Trophoblast cell (in vitro differentiated cells and primary cell): ENCODE measurements at regions not wholly inside any gene's neighbourhood (a gene's known extent, or its start where the extent isn't known, plus 50 kb on each side); places are given as distances from the start of the nearest gene placed in this dataset.

Experiments
- DNase-seq, 2 donors: peaks; one replicate each; pipeline ENCODE4 v3.0.0-alpha.2; 2016
- H2AFZ ChIP-seq: 2 replicates; pipeline ENCODE4 v1.6.1; 2013; ENCODE audit warnings: low read length, moderate library complexity, mild to moderate bottlenecking; ENCODE audit not compliant: insufficient read depth, poor library complexity
- H2AK5ac ChIP-seq: 2 replicates; pipeline ENCODE4 v1.6.1; 2013; ENCODE audit warnings: mild to moderate bottlenecking, low read length
- H2BK120ac ChIP-seq: 2 replicates; pipeline ENCODE4 v1.6.1; 2013; ENCODE audit warnings: low read length, mild to moderate bottlenecking, moderate library complexity; ENCODE audit not compliant: insufficient read depth, poor library complexity
- H2BK12ac ChIP-seq: 2 replicates; pipeline ENCODE4 v1.6.1; 2013; ENCODE audit warnings: mild to moderate bottlenecking, low read length, moderate library complexity
- H2BK5ac ChIP-seq: 2 replicates; pipeline ENCODE4 v1.6.1; 2013; ENCODE audit warnings: low read length, low read depth, moderate library complexity, mild to moderate bottlenecking; ENCODE audit not compliant: poor library complexity
- H3K14ac ChIP-seq: 2 replicates; pipeline ENCODE4 v1.6.1; 2013; ENCODE audit warnings: mild to moderate bottlenecking, low read length
- H3K18ac ChIP-seq: 2 replicates; pipeline ENCODE4 v1.6.1; 2013; ENCODE audit warnings: mild to moderate bottlenecking, low read length
- H3K23ac ChIP-seq: 2 replicates; pipeline ENCODE4 v1.6.1; 2013; ENCODE audit warnings: low read length
- H3K27ac ChIP-seq: 2 replicates; pipeline ENCODE4 v1.5.1; 2013; ENCODE audit warnings: low read depth, mild to moderate bottlenecking, inconsistent platforms, low read length, moderate library complexity
- H3K27me3 ChIP-seq: 2 replicates; pipeline ENCODE4 v1.6.1; 2013; ENCODE audit warnings: inconsistent platforms, mild to moderate bottlenecking, low read length, moderate library complexity; ENCODE audit not compliant: insufficient read depth
- H3K36me3 ChIP-seq, 2 experiments: 1 replicate in 1 of 2; 2 replicates in 1 of 2; pipeline ENCODE4 v1.6.1; 2013; ENCODE audit warnings: low read length in 2 of 2, mild to moderate bottlenecking in 2 of 2, moderate library complexity in 1 of 2; ENCODE audit not compliant: insufficient read depth in 2 of 2, control insufficient read depth in 1 of 2
- H3K4ac ChIP-seq: 2 replicates; pipeline ENCODE4 v1.6.1; 2013; ENCODE audit warnings: low read depth, mild to moderate bottlenecking, low read length, moderate library complexity
- H3K4me1 ChIP-seq, 2 experiments: 1 replicate in 1 of 2; 2 replicates in 1 of 2; pipeline ENCODE4 v1.6.1; 2013; ENCODE audit warnings: low read length in 2 of 2, mild to moderate bottlenecking in 2 of 2, moderate library complexity in 1 of 2; ENCODE audit not compliant: insufficient read depth in 2 of 2, control insufficient read depth in 1 of 2
- H3K4me2 ChIP-seq: 2 replicates; pipeline ENCODE4 v1.6.1; 2013; ENCODE audit warnings: inconsistent platforms, mild to moderate bottlenecking, low read length, moderate library complexity
- H3K4me3 ChIP-seq: 2 replicates; pipeline ENCODE4 v1.5.1; 2013; ENCODE audit warnings: mild to moderate bottlenecking, low read depth, low read length, inconsistent platforms
- H3K79me1 ChIP-seq: one replicate; pipeline ENCODE4 v1.6.1; 2013; ENCODE audit warnings: low read length
- H3K79me2 ChIP-seq: 2 replicates; pipeline ENCODE4 v1.6.1; 2013; ENCODE audit warnings: low read length, mild to moderate bottlenecking; ENCODE audit not compliant: control insufficient read depth, insufficient read depth, poor library complexity
- H3K9ac ChIP-seq: 2 replicates; pipeline ENCODE4 v1.6.1; 2013; ENCODE audit warnings: mild to moderate bottlenecking, low read length
- H3K9me3 ChIP-seq: 2 replicates; pipeline ENCODE4 v1.6.1; 2013; ENCODE audit warnings: low read depth, mild to moderate bottlenecking, control low read depth, inconsistent platforms, low read length; ENCODE audit not compliant: insufficient read depth
- H4K12ac ChIP-seq: 2 replicates; pipeline ENCODE4 v1.6.1; 2013; ENCODE audit warnings: low read depth, mild to moderate bottlenecking, low read length, moderate library complexity
- H4K8ac ChIP-seq: 2 replicates; pipeline ENCODE4 v1.6.1; 2013; ENCODE audit warnings: low read depth, mild to moderate bottlenecking, low read length, moderate library complexity
- H4K91ac ChIP-seq: one replicate; pipeline ENCODE4 v1.6.1; 2013; ENCODE audit warnings: low read depth, mild to moderate bottlenecking, low read length, moderate library complexity
- WGBS: extraction: QIAGEN DNeasy Blood & Tissue Kit; methylation state at CpG from one replicate; pipeline ENCODE4 v1.1.7; 2013; ENCODE audit warnings: missing lambda C conversion rate; ENCODE audit not compliant: insufficient read length, insufficient coverage; ENCODE audit errors: extremely low coverage; 5-methylcytosine and 5-hydroxymethylcytosine counted together

DNA sequence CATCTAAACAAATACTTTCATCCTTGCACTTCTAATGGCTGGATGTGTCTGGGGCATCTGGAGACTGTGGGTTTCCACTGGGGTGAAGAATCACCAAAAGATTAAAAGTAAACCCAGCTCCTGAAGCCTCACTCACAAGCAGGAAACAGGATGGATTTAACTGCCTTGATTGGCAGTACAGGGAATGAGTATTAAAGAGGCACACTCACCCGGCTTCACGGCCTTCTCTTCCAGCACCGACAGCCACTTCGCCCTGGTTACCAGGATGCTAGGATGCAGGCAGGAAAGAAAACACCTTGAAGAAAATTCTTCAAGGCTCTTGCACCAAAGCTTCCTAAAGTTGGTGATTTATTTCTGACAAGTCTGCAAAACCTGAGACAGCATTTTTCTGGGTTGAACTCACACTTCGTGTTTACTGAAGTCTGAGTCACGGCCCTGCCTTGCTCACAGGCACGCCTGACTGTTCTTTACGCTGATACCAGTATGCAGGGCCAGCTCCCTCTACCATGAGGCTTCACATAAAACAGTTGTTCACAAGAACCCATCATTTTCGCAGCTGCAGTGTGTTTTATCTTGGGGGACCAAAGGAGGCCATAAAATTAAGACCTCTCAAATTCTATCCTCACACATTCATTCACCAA lies 56.5 kb upstream of the ZNF354A start:
- Histone ChIP-seq H4K91ac (no peak overlapping the region), H3K79me1 (no peaks in the 10 kb centered on the region), H2BK120ac (no peak overlapping the region), H3K23ac (no peak overlapping the region), H4K12ac (no peak overlapping the region), H4K8ac (no peak overlapping the region), H3K9me3 (peaks cover 60% of the 10 kb centered on the region), H3K27me3 (no peaks in the 10 kb centered on the region), H2AFZ (no peak overlapping the region), H3K4me3 (no peak overlapping the region), H3K27ac (no peak overlapping the region), H2BK12ac (no peak overlapping the region), H3K4me2 (no peak overlapping the region), H2AK5ac (no peak overlapping the region), H3K36me3 (no peaks in the 10 kb centered on the region), H3K4ac (no peak overlapping the region), H3K79me2 (no peaks in the 10 kb centered on the region), H3K4me1 (no peaks in the 10 kb centered on the region), H2BK5ac (no peak overlapping the region), H3K14ac (no peak overlapping the region), H3K18ac (no peak overlapping the region), H3K9ac (no peak overlapping the region)
- WGBS, result no CpG with 5 or more reads among the region's 9 CpGs
- DNase-seq, result peak; percentile 92 to 96

DNA sequence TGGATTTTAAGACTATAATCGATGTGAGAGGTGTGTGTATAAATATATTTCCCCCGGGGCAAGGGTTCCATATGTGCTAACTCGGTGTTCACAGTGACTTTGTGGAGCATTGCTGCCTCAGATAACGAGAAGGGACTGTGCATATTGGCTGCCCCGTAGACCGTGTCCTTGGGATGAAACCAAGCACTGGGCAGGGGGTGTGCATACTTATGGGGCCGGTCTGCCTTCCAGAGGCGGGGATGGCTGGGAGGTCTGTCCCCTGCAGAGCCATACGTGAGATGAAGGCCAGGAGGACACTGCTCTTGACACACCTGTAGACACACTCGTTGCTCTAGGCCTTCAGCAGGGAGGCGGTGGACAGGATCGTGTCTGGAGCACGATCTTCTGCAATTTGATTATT lies 56.0 kb upstream of the ZNF354A start:
- H2BK120ac ChIP-seq, result no peak overlapping the region

DNA sequence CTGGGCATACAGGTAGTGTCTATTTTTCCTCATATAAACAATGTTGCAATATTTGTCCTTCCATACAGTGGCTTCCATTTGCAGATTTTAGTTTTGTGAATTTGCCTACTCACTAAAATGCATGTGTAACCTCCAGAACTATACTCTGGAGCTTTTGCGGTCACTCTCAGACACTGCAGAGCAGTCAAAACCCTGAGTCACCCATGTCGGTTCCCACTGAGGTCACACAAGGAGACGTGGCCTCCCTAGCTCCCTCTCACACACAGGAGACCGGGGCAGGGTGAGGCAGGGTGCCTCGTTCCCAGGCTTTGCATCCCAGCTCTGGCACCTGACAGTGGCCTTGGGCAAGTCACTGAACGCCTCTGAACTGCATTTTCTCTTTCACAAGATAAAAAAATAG lies 55.5 kb upstream of the ZNF354A start:
- Histone ChIP-seq H3K79me1 (no peaks in the 10 kb centered on the region), H3K27ac (no peak overlapping the region)

More for the DNA sequence above, 56.0 kb upstream of the ZNF354A start:
- Histone ChIP-seq H2AFZ (no peak overlapping the region), H3K4me2 (no peak overlapping the region), H3K9ac (no peak overlapping the region), H3K18ac (no peak overlapping the region), H3K79me2 (no peaks in the 10 kb centered on the region), H3K4ac (no peak overlapping the region), H2BK5ac (no peak overlapping the region), H3K23ac (no peak overlapping the region), H3K79me1 (no peaks in the 10 kb centered on the region), H3K4me3 (no peak overlapping the region), H4K12ac (no peak overlapping the region), H3K14ac (no peak overlapping the region), H4K91ac (no peak overlapping the region), H3K9me3 (peaks cover 61% of the 10 kb centered on the region), H3K27me3 (no peaks in the 10 kb centered on the region), H2AK5ac (no peak overlapping the region), H3K4me1 (no peaks in the 10 kb centered on the region), H3K27ac (no peak overlapping the region), H3K36me3 (no peaks in the 10 kb centered on the region), H2BK12ac (no peak overlapping the region), H4K8ac (no peak overlapping the region)
- DNase-seq, result no peak
- WGBS, result no CpG with 5 or more reads among the region's 13 CpGs

DNA sequence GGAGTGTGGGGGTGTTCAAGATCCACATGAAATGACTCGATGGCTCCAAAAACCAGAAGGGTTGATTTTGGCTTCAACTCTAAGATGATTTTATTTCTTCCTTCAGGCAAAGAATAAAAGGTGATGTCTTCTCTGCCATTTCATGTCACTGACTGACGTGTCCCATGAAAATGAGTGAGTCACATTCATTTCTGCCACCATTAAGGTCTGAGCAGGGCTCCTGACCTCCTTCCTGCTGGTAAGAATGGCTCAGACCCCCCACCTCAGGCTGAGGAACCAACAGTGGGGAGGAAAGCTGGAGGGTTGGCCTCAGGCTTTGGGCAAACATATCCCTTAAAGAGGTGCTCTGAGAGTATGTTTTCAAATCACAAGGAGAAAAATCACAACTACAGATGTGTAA lies 53.9 kb upstream of the ZNF354A start:
- Histone ChIP-seq H3K36me3 (no peaks in the 10 kb centered on the region), H3K4me1 (no peaks in the 10 kb centered on the region), H2AFZ (no peak overlapping the region), H3K9me3 (peaks cover 57% of the 10 kb centered on the region), H3K4ac (no peak overlapping the region), H4K8ac (no peak overlapping the region), H2AK5ac (no peak overlapping the region), H3K79me2 (no peaks in the 10 kb centered on the region), H4K91ac (no peak overlapping the region), H2BK5ac (no peak overlapping the region), H3K14ac (no peak overlapping the region), H2BK12ac (no peak overlapping the region), H3K79me1 (no peaks in the 10 kb centered on the region), H3K27me3 (no peaks in the 10 kb centered on the region), H3K18ac (no peak overlapping the region), H3K4me2 (no peak overlapping the region), H3K23ac (no peak overlapping the region), H3K9ac (no peak overlapping the region), H2BK120ac (no peak overlapping the region), H3K4me3 (no peak overlapping the region), H4K12ac (no peak overlapping the region), H3K27ac (no peak overlapping the region)
- DNase-seq, result no peak
- no CpG with 5 or more reads among the region's 2 CpGs for WGBS

More for the DNA sequence above, 55.5 kb upstream of the ZNF354A start:
- Histone ChIP-seq H3K18ac (no peak overlapping the region), H3K9ac (peak overlapping the region; percentile 60), H3K14ac (no peak overlapping the region), H4K8ac (no peak overlapping the region), H4K91ac (no peak overlapping the region), H2AK5ac (no peak overlapping the region), H4K12ac (no peak overlapping the region), H2AFZ (no peak overlapping the region), H3K4me1 (no peaks in the 10 kb centered on the region), H3K23ac (no peak overlapping the region), H2BK120ac (no peak overlapping the region), H3K4ac (no peak overlapping the region), H3K9me3 (peaks cover 62% of the 10 kb centered on the region), H3K4me3 (no peak overlapping the region), H3K36me3 (no peaks in the 10 kb centered on the region), H3K4me2 (no peak overlapping the region), H3K79me2 (no peaks in the 10 kb centered on the region), H3K27me3 (no peaks in the 10 kb centered on the region), H2BK12ac (no peak overlapping the region), H2BK5ac (no peak overlapping the region)
- no CpG with 5 or more reads among the region's 6 CpGs for WGBS
- DNase-seq, result no peak
